ENCODE measurements at regions not wholly inside any gene's neighbourhood (a gene's known extent, or its start where the extent isn't known, plus 50 kb on each side); places are given as distances from the start of the nearest gene placed in this dataset.

GRCh38 chr15:47445723-47446392 lies 271.4 kb upstream of the SEMA6D start:
- Histone ChIP-seq H3K36me3 (ENCODE audit: control insufficient read depth in 5 of 5, insufficient read depth in 5 of 5, low read length in 5 of 5) (no peaks in the 10 kb centered on the region), H3K27me3 (ENCODE audit: control insufficient read depth in 5 of 5, insufficient read depth in 4 of 5, low read length in 5 of 5) (no peaks in the 10 kb centered on the region), H3K4me3 (ENCODE audit: low read depth in 1 of 5, low read length in 5 of 5) (no peak overlapping the region), H3K9ac (ENCODE audit: low read length in 5 of 5) (no peak overlapping the region), H3K27ac (ENCODE audit: low read depth, low read length) (no peak overlapping the region), H3K4me1 (ENCODE audit: control insufficient read depth in 5 of 5, insufficient read depth in 5 of 5, low read length in 5 of 5) (no peaks in the 10 kb centered on the region), H3K9me3 (ENCODE audit: control insufficient read depth in 5 of 5, low read length in 5 of 5) (peaks cover 0 to 4% (median 0%) of the 10 kb centered on the region in 5 donors)

- H3K4me3 ChIP-seq (ENCODE audit: low read depth in 1 of 5, low read length in 5 of 5) = no peak overlapping the region
- H3K27me3 ChIP-seq (ENCODE audit: control insufficient read depth in 5 of 5, insufficient read depth in 4 of 5, low read length in 5 of 5) = peaks cover 0 to 3% (median 0%) of the 10 kb centered on the region in 5 donors
- H3K9ac ChIP-seq (ENCODE audit: low read length in 5 of 5) = no peak overlapping the region
- H3K27ac ChIP-seq (ENCODE audit: low read depth, low read length) = no peak overlapping the region
- H3K9me3 ChIP-seq (ENCODE audit: control insufficient read depth in 5 of 5, low read length in 5 of 5) = no peaks in the 10 kb centered on the region
- H3K4me1 ChIP-seq (ENCODE audit: control insufficient read depth in 5 of 5, insufficient read depth in 5 of 5, low read length in 5 of 5) = peaks cover 0 to 7% (median 0%) of the 10 kb centered on the region in 5 donors
- H3K36me3 ChIP-seq (ENCODE audit: control insufficient read depth in 5 of 5, insufficient read depth in 5 of 5, low read length in 5 of 5) = no peaks in the 10 kb centered on the region
Measured at GRCh38 chr15:47460795-47461573, 256.3 kb upstream of the SEMA6D start.

- Histone ChIP-seq H3K36me3 (ENCODE audit: control insufficient read depth in 5 of 5, insufficient read depth in 5 of 5, low read length in 5 of 5) (no peaks in the 10 kb centered on the region), H3K9me3 (ENCODE audit: control insufficient read depth in 5 of 5, low read length in 5 of 5) (no peaks in the 10 kb centered on the region), H3K27ac (ENCODE audit: low read depth, low read length) (no peak overlapping the region), H3K4me1 (ENCODE audit: control insufficient read depth in 5 of 5, insufficient read depth in 5 of 5, low read length in 5 of 5) (peaks cover 0 to 7% (median 0%) of the 10 kb centered on the region in 5 donors), H3K27me3 (ENCODE audit: control insufficient read depth in 5 of 5, insufficient read depth in 4 of 5, low read length in 5 of 5) (peaks cover 0 to 3% (median 0%) of the 10 kb centered on the region in 5 donors), H3K4me3 (ENCODE audit: low read depth in 1 of 5, low read length in 5 of 5) (no peak overlapping the region), H3K9ac (ENCODE audit: low read length in 5 of 5) (no peak overlapping the region)
Measured at GRCh38 chr15:47461652-47462141, 255.6 kb upstream of the SEMA6D start.

- no peak overlapping the region for H3K9ac ChIP-seq (ENCODE audit: low read length in 5 of 5)
- H3K36me3 ChIP-seq (ENCODE audit: control insufficient read depth in 5 of 5, insufficient read depth in 5 of 5, low read length in 5 of 5) = no peaks in the 10 kb centered on the region
- no peaks in the 10 kb centered on the region for H3K9me3 ChIP-seq (ENCODE audit: control insufficient read depth in 5 of 5, low read length in 5 of 5)
- no peak overlapping the region for H3K27ac ChIP-seq (ENCODE audit: low read depth, low read length)
- peaks cover 0 to 3% (median 0%) of the 10 kb centered on the region in 5 donors for H3K27me3 ChIP-seq (ENCODE audit: control insufficient read depth in 5 of 5, insufficient read depth in 4 of 5, low read length in 5 of 5)
- peaks cover 0 to under 1% (median 0%) of the 10 kb centered on the region in 5 donors for H3K4me1 ChIP-seq (ENCODE audit: control insufficient read depth in 5 of 5, insufficient read depth in 5 of 5, low read length in 5 of 5)
- H3K4me3 ChIP-seq (ENCODE audit: low read depth in 1 of 5, low read length in 5 of 5) = no peak overlapping the region
Measured at GRCh38 chr15:47466357-47466756, 250.9 kb upstream of the SEMA6D start.

- no peaks in the 10 kb centered on the region for H3K9me3 ChIP-seq (ENCODE audit: control insufficient read depth in 5 of 5, low read length in 5 of 5)
- no peak overlapping the region for H3K4me3 ChIP-seq (ENCODE audit: low read depth in 1 of 5, low read length in 5 of 5)
- no peak overlapping the region for H3K9ac ChIP-seq (ENCODE audit: low read length in 5 of 5)
- H3K36me3 ChIP-seq (ENCODE audit: control insufficient read depth in 5 of 5, insufficient read depth in 5 of 5, low read length in 5 of 5) = no peaks in the 10 kb centered on the region
- H3K27me3 ChIP-seq (ENCODE audit: control insufficient read depth in 5 of 5, insufficient read depth in 4 of 5, low read length in 5 of 5) = no peaks in the 10 kb centered on the region
- peaks cover 4 to 28% (median 26%) of the 10 kb centered on the region in 5 donors for H3K4me1 ChIP-seq (ENCODE audit: control insufficient read depth in 5 of 5, insufficient read depth in 5 of 5, low read length in 5 of 5)
- no peak overlapping the region for H3K27ac ChIP-seq (ENCODE audit: low read depth, low read length)
Measured at GRCh38 chr15:47470983-47471382, 246.3 kb upstream of the SEMA6D start.

- Histone ChIP-seq H3K4me1 (ENCODE audit: control insufficient read depth in 5 of 5, insufficient read depth in 5 of 5, low read length in 5 of 5) (peaks cover 4 to 32% (median 30%) of the 10 kb centered on the region in 5 donors), H3K36me3 (ENCODE audit: control insufficient read depth in 5 of 5, insufficient read depth in 5 of 5, low read length in 5 of 5) (no peaks in the 10 kb centered on the region), H3K9ac (ENCODE audit: low read length in 5 of 5) (no peak overlapping the region), H3K27me3 (ENCODE audit: control insufficient read depth in 5 of 5, insufficient read depth in 4 of 5, low read length in 5 of 5) (no peaks in the 10 kb centered on the region), H3K4me3 (ENCODE audit: low read depth in 1 of 5, low read length in 5 of 5) (peak overlapping the region in 1 of 5 donors; percentile 12), H3K9me3 (ENCODE audit: control insufficient read depth in 5 of 5, low read length in 5 of 5) (no peaks in the 10 kb centered on the region), H3K27ac (ENCODE audit: low read depth, low read length) (peak overlapping the region; percentile 48)
Measured at GRCh38 chr15:47473106-47473725, 244.1 kb upstream of the SEMA6D start.

- H3K27me3 ChIP-seq (ENCODE audit: control insufficient read depth in 5 of 5, insufficient read depth in 4 of 5, low read length in 5 of 5) = no peaks in the 10 kb centered on the region
- H3K27ac ChIP-seq (ENCODE audit: low read depth, low read length) = peak overlapping the region; percentile 48
- peaks cover 4 to 32% (median 30%) of the 10 kb centered on the region in 5 donors for H3K4me1 ChIP-seq (ENCODE audit: control insufficient read depth in 5 of 5, insufficient read depth in 5 of 5, low read length in 5 of 5)
- H3K9me3 ChIP-seq (ENCODE audit: control insufficient read depth in 5 of 5, low read length in 5 of 5) = no peaks in the 10 kb centered on the region
- H3K4me3 ChIP-seq (ENCODE audit: low read depth in 1 of 5, low read length in 5 of 5) = peak overlapping the region in 2 of 5 donors; percentile 2 to 12
- H3K36me3 ChIP-seq (ENCODE audit: control insufficient read depth in 5 of 5, insufficient read depth in 5 of 5, low read length in 5 of 5) = no peaks in the 10 kb centered on the region
- no peak overlapping the region for H3K9ac ChIP-seq (ENCODE audit: low read length in 5 of 5)
Measured at GRCh38 chr15:47473832-47474231, 243.5 kb upstream of the SEMA6D start.

- H3K27ac ChIP-seq (ENCODE audit: low read depth, low read length) = no peak overlapping the region
- no peaks in the 10 kb centered on the region for H3K9me3 ChIP-seq (ENCODE audit: control insufficient read depth in 5 of 5, low read length in 5 of 5)
- no peak overlapping the region for H3K4me3 ChIP-seq (ENCODE audit: low read depth in 1 of 5, low read length in 5 of 5)
- no peaks in the 10 kb centered on the region for H3K27me3 ChIP-seq (ENCODE audit: control insufficient read depth in 5 of 5, insufficient read depth in 4 of 5, low read length in 5 of 5)
- H3K9ac ChIP-seq (ENCODE audit: low read length in 5 of 5) = no peak overlapping the region
- H3K4me1 ChIP-seq (ENCODE audit: control insufficient read depth in 5 of 5, insufficient read depth in 5 of 5, low read length in 5 of 5) = peaks cover 4 to 32% (median 30%) of the 10 kb centered on the region in 5 donors
- H3K36me3 ChIP-seq (ENCODE audit: control insufficient read depth in 5 of 5, insufficient read depth in 5 of 5, low read length in 5 of 5) = no peaks in the 10 kb centered on the region
Measured at GRCh38 chr15:47475336-47475735, 242.0 kb upstream of the SEMA6D start.

- Histone ChIP-seq H3K9ac (ENCODE audit: low read length in 5 of 5) (no peak overlapping the region), H3K27me3 (ENCODE audit: control insufficient read depth in 5 of 5, insufficient read depth in 4 of 5, low read length in 5 of 5) (no peaks in the 10 kb centered on the region), H3K27ac (ENCODE audit: low read depth, low read length) (no peak overlapping the region), H3K36me3 (ENCODE audit: control insufficient read depth in 5 of 5, insufficient read depth in 5 of 5, low read length in 5 of 5) (no peaks in the 10 kb centered on the region), H3K4me1 (ENCODE audit: control insufficient read depth in 5 of 5, insufficient read depth in 5 of 5, low read length in 5 of 5) (peaks cover 4 to 25% (median 24%) of the 10 kb centered on the region in 5 donors), H3K4me3 (ENCODE audit: low read depth in 1 of 5, low read length in 5 of 5) (no peak overlapping the region), H3K9me3 (ENCODE audit: control insufficient read depth in 5 of 5, low read length in 5 of 5) (no peaks in the 10 kb centered on the region)
Measured at GRCh38 chr15:47477341-47477740, 240.0 kb upstream of the SEMA6D start.

- H3K9ac ChIP-seq (ENCODE audit: low read length in 5 of 5) = no peak overlapping the region
- H3K36me3 ChIP-seq (ENCODE audit: control insufficient read depth in 5 of 5, insufficient read depth in 5 of 5, low read length in 5 of 5) = no peaks in the 10 kb centered on the region
- H3K9me3 ChIP-seq (ENCODE audit: control insufficient read depth in 5 of 5, low read length in 5 of 5) = no peaks in the 10 kb centered on the region
- H3K4me3 ChIP-seq (ENCODE audit: low read depth in 1 of 5, low read length in 5 of 5) = no peak overlapping the region
- H3K27ac ChIP-seq (ENCODE audit: low read depth, low read length) = no peak overlapping the region
- H3K27me3 ChIP-seq (ENCODE audit: control insufficient read depth in 5 of 5, insufficient read depth in 4 of 5, low read length in 5 of 5) = no peaks in the 10 kb centered on the region
- peaks cover 0 to 22% (median 6%) of the 10 kb centered on the region in 5 donors for H3K4me1 ChIP-seq (ENCODE audit: control insufficient read depth in 5 of 5, insufficient read depth in 5 of 5, low read length in 5 of 5)
Measured at GRCh38 chr15:47484059-47484458, 233.2 kb upstream of the SEMA6D start.

Measured in subcutaneous abdominal adipose tissue (tissue), 5 donors.